Right cardiac atrium (tissue), 5 donors: ENCODE measurements at regions not wholly inside any gene's neighbourhood (a gene's known extent, or its start where the extent isn't known, plus 50 kb on each side); places are given as distances from the start of the nearest gene placed in this dataset.
A peak's percentile ranks its signal among the peaks of the same experiment; 100 is the strongest.
"Not testable (repeated sequence)": the region's sequence is repeated elsewhere in the genome, so short reads cannot be mapped to it uniquely, and the experiment has no call there.

Experiments
- ATAC-seq, 2 donors: fragments of 200-7000 bp; cut with Tn5 transposase; one replicate each; pipeline versions ENCODE4 v1.8.0 to v1.9.1; 2020; ENCODE audit warnings: moderate library complexity in 2 of 2, mild to moderate bottlenecking in 1 of 2
- DNase-seq, 3 donors: peaks; one replicate each; pipeline ENCODE4 v3.0.0-alpha.2; 2020
- H3K27ac ChIP-seq: one replicate; pipeline ENCODE4 v1.5.1; 2013; ENCODE audit warnings: mild to moderate bottlenecking, low read length, control low read depth, moderate library complexity
- H3K27me3 ChIP-seq: one replicate; pipeline ENCODE4 v1.6.1; 2013; ENCODE audit not compliant: control insufficient read depth, insufficient read depth
- H3K4me1 ChIP-seq: one replicate; pipeline ENCODE4 v1.6.1; 2013; ENCODE audit warnings: low read length; ENCODE audit not compliant: control insufficient read depth, insufficient read depth
- H3K4me3 ChIP-seq: one replicate; pipeline ENCODE4 v1.5.1; 2013; ENCODE audit warnings: low read length, control low read depth
- H3K9me3 ChIP-seq: one replicate; pipeline ENCODE4 v1.6.1; 2013; ENCODE audit warnings: low read length; ENCODE audit not compliant: control insufficient read depth
- WGBS: extraction: QIAGEN DNeasy Blood & Tissue Kit; methylation state at CpG from one replicate; pipeline ENCODE4 v1.1.7; 2013; 5-methylcytosine and 5-hydroxymethylcytosine counted together
- intact Hi-C, 4 donors: fragments of 100-400 bp; cut with DNase I; formaldehyde crosslinking; loops; one replicate each; pipeline versions ENCODE4 v1.11.0 to v1.14.0; 2022 to 2023
- donor health status: healthy with polysubstance abuse.
- donor health status: DM: no; HTN: yes; CAD: no.
- donor health status: DM: no; HTN: no; CAD: no.
- donor health status: DM: no; HTN: yes; CAD: no; lungs with severe emphysema.
- donor health status: DM: yes; HTN: yes; CAD: no.

GRCh38 chr20:53863535-53863922, 206.9 kb downstream of the BCAS1 start:
- 86% methylated on average over 3 of the region's 3 CpGs for WGBS
- H3K27ac ChIP-seq, H3K4me1 ChIP-seq, ATAC-seq, H3K27me3 ChIP-seq, H3K9me3 ChIP-seq, DNase-seq, H3K4me3 ChIP-seq: not testable (repeated sequence)
- intact Hi-C loops, result loop anchor here in 2 of 4 donors (10.0 kb wide), 2 partner anchors 51 to 119 kb away; no protein-coding TSS in a partner anchor

GRCh38 chr20:53863039-53863438, 207.4 kb downstream of the BCAS1 start:
- H3K4me3 ChIP-seq, ATAC-seq, DNase-seq, H3K9me3 ChIP-seq, H3K27me3 ChIP-seq, H3K27ac ChIP-seq, H3K4me1 ChIP-seq: not testable (repeated sequence)
- 92% methylated on average over 5 of the region's 5 CpGs for WGBS
- intact Hi-C loops, result loop anchor here in 2 of 4 donors (10.0 kb wide), 2 partner anchors 52 to 118 kb away; no protein-coding TSS in a partner anchor

GRCh38 chr20:53862490-53862889, 207.9 kb downstream of the BCAS1 start:
- not testable (repeated sequence) for H3K4me1 ChIP-seq, H3K4me3 ChIP-seq, H3K9me3 ChIP-seq, DNase-seq, H3K27ac ChIP-seq, ATAC-seq, H3K27me3 ChIP-seq
- intact Hi-C loops, result loop anchor here in 2 of 4 donors (10.0 kb wide), 2 partner anchors 52 to 118 kb away; no protein-coding TSS in a partner anchor
- 98% methylated on average over 4 of the region's 4 CpGs for WGBS

- H3K4me1 ChIP-seq, H3K27me3 ChIP-seq, DNase-seq, ATAC-seq, H3K9me3 ChIP-seq, H3K4me3 ChIP-seq, H3K27ac ChIP-seq: not testable (repeated sequence)
- WGBS, result 90% methylated on average over 1 of the region's 1 CpG
- intact Hi-C loops, result loop anchor here in 2 of 4 donors (10.0 kb wide), 2 partner anchors 53 to 117 kb away; no protein-coding TSS in a partner anchor
Measured at GRCh38 chr20:53862136-53862397, 208.3 kb downstream of the BCAS1 start.

- Histone ChIP-seq H3K4me1 (no peaks in the 10 kb centered on the region), H3K27me3 (no peaks in the 10 kb centered on the region), H3K9me3 (no peaks in the 10 kb centered on the region), H3K4me3 (no peak overlapping the region), H3K27ac (no peak overlapping the region)
- intact Hi-C loops, result loop anchor here in 2 of 4 donors (10.0 kb wide), 2 partner anchors 55 to 115 kb away; no protein-coding TSS in a partner anchor
- WGBS, result 42% methylated on average over 5 of the region's 5 CpGs
- DNase-seq (peak; percentile 69 to 85 (median 81)), ATAC-seq (peak; percentile 85 to 90)
Measured at GRCh38 chr20:53859684-53860083, 210.7 kb downstream of the BCAS1 start.

GRCh38 chr20:53859009-53859408, 211.4 kb downstream of the BCAS1 start:
- H3K27ac ChIP-seq, DNase-seq, ATAC-seq, intact Hi-C loops, H3K4me1 ChIP-seq, H3K9me3 ChIP-seq, H3K4me3 ChIP-seq, H3K27me3 ChIP-seq: not testable (repeated sequence)
- 92% methylated on average over 5 of the region's 5 CpGs for WGBS

GRCh38 chr20:53858516-53858915, 211.9 kb downstream of the BCAS1 start:
- H3K27ac ChIP-seq, H3K9me3 ChIP-seq, H3K4me1 ChIP-seq, DNase-seq, ATAC-seq, H3K4me3 ChIP-seq, H3K27me3 ChIP-seq, intact Hi-C loops: not testable (repeated sequence)
- WGBS, result 97% methylated on average over 3 of the region's 3 CpGs

GRCh38 chr20:53857723-53858236, 212.6 kb downstream of the BCAS1 start:
- ATAC-seq (peak; percentile 68 to 75), DNase-seq (peak; percentile 51 to 76 (median 60))
- intact Hi-C loops, result no loop called here
- no peaks in the 10 kb centered on the region for H3K27me3 ChIP-seq
- no peaks in the 10 kb centered on the region for H3K4me1 ChIP-seq
- WGBS, result 12% methylated on average over 7 of the region's 7 CpGs
- H3K4me3 ChIP-seq, result no peak overlapping the region
- no peak overlapping the region for H3K27ac ChIP-seq
- no peaks in the 10 kb centered on the region for H3K9me3 ChIP-seq

GRCh38 chr20:53856300-53857295, 213.8 kb downstream of the BCAS1 start:
- intact Hi-C loops, result no loop called here

GRCh38 chr20:53855733-53856132, 214.7 kb downstream of the BCAS1 start:
- Histone ChIP-seq H3K4me3 (no peak overlapping the region), H3K9me3 (no peaks in the 10 kb centered on the region), H3K4me1 (no peaks in the 10 kb centered on the region), H3K27ac (no peak overlapping the region), H3K27me3 (no peaks in the 10 kb centered on the region)
- DNase-seq (no peak), ATAC-seq (no peak)
- WGBS, result 79% methylated on average over 5 of the region's 5 CpGs
- intact Hi-C loops, result no loop called here

More at GRCh38 chr20:53856300-53857295, 213.8 kb downstream of the BCAS1 start:
- WGBS, result 97% methylated on average over 5 of the region's 5 CpGs
- Histone ChIP-seq H3K9me3 (no peaks in the 10 kb centered on the region), H3K27ac (no peak overlapping the region), H3K27me3 (no peaks in the 10 kb centered on the region), H3K4me1 (no peaks in the 10 kb centered on the region), H3K4me3 (no peak overlapping the region)
- DNase-seq, result no peak
- ATAC-seq, result no peak

GRCh38 chr20:53854609-53854926, 215.8 kb downstream of the BCAS1 start:
- intact Hi-C loops, H3K4me3 ChIP-seq, DNase-seq, H3K27me3 ChIP-seq, H3K9me3 ChIP-seq, H3K4me1 ChIP-seq, ATAC-seq, H3K27ac ChIP-seq: not testable (repeated sequence)
- WGBS, result 100% methylated on average over 5 of the region's 10 CpGs
